ENCODE measurements at regions not wholly inside any gene's neighbourhood (a gene's known extent, or its start where the extent isn't known, plus 50 kb on each side); places are given as distances from the start of the nearest gene placed in this dataset.

- no peak for TF ChIP-seq CTCF (IDR thresholded peaks at IDR 0.05; ENCODE audit: low read depth, low read length)
- Histone ChIP-seq H3K27ac (no peak overlapping the region), H3K27me3 (no peaks in the 10 kb centered on the region), H3K4me1 (ENCODE audit: low read depth) (no peaks in the 10 kb centered on the region), H3K9me3 (ENCODE audit: low read depth) (no peaks in the 10 kb centered on the region), H3K36me3 (no peaks in the 10 kb centered on the region), H3K4me3 (no peak overlapping the region)
- no peak for DNase-seq (ENCODE audit: low read depth in 1 of 2, low spot score in 1 of 2)
Observed at GRCh38 chr9:88025411-88026117, 51.2 kb upstream of the CDK20 start.

DNA sequence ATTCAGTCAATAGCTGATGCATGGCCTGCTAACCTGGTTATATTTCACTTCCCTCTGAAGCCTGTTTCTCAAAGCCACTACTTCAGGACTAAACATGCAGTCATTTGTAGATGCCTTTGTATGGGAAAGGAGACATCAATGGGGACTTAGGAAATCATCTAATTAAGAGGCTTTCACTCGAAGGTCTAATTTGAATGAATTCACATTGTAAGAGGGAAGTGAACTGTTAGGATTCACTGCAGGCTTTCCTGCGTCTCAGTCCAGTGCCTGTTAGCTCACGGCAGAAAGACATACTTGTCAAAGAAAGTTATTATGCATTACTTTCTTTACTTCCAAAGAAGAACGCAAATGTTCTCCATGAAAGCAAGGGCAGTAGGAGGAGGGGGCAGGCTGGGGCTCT, 50.6 kb upstream of the CDK20 start:
- TF ChIP-seq CTCF (IDR thresholded peaks at IDR 0.05; ENCODE audit: low read depth, low read length), result no peak
- Histone ChIP-seq H3K27ac (no peak overlapping the region), H3K9me3 (ENCODE audit: low read depth) (no peaks in the 10 kb centered on the region), H3K4me3 (no peak overlapping the region), H3K36me3 (no peaks in the 10 kb centered on the region), H3K27me3 (no peaks in the 10 kb centered on the region), H3K4me1 (ENCODE audit: low read depth) (no peaks in the 10 kb centered on the region)
- DNase-seq (ENCODE audit: low read depth in 1 of 2, low spot score in 1 of 2), result no peak

All from cardiac muscle cell (in vitro differentiated cells and primary cell).